Calu3 (cell line): ENCODE measurements at regions not wholly inside any gene's neighbourhood (a gene's known extent, or its start where the extent isn't known, plus 50 kb on each side); places are given as distances from the start of the nearest gene placed in this dataset.

Experiments used
- BruUV-seq: library from RNA; stranded (reverse); fragments of 400-500 nt; replicated peaks from 2 replicates; lab custom pipeline; 2021; lab: Mats Ljungman, UMichigan
- CTCF ChIA-PET: fragments of 300-600 bp; sonication (Branson Sonifier 250); formaldehyde crosslinking; loops from one replicate; lab custom pipeline; 2022; ENCODE audit warnings: antibody characterized with exemption; lab: Charles Lee
- DNase-seq: peaks from one replicate; pipeline ENCODE4 v3.0.0; 2022
- H3K27ac Mint-ChIP-seq: one replicate; pipeline ENCODE4 v1.8.0; 2022; ENCODE audit warnings: mixed read lengths; ENCODE audit not compliant: unreplicated experiment
- H3K27me3 Mint-ChIP-seq: one replicate; pipeline ENCODE4 v1.8.0; 2022; ENCODE audit warnings: mixed read lengths; ENCODE audit not compliant: unreplicated experiment
- H3K36me3 Mint-ChIP-seq: one replicate; pipeline ENCODE4 v1.8.0; 2022; ENCODE audit warnings: mild to moderate bottlenecking, moderate library complexity, mixed read lengths; ENCODE audit not compliant: insufficient read depth, unreplicated experiment
- H3K4me1 Mint-ChIP-seq: one replicate; pipeline ENCODE4 v1.8.0; 2022; ENCODE audit warnings: mild to moderate bottlenecking, low read depth, mixed read lengths; ENCODE audit not compliant: unreplicated experiment
- H3K4me3 Mint-ChIP-seq: one replicate; pipeline ENCODE4 v1.8.0; 2022; ENCODE audit warnings: mild to moderate bottlenecking, low read depth, moderate library complexity, mixed read lengths; ENCODE audit not compliant: unreplicated experiment
- H3K9me3 Mint-ChIP-seq: one replicate; pipeline ENCODE4 v1.8.0; 2022; ENCODE audit warnings: low read depth, mixed read lengths; ENCODE audit not compliant: unreplicated experiment
- CTCF ChIP-seq: fragments of 200-600 bp; IDR thresholded peaks from one replicate; pipeline ENCODE4 v1.8.0; 2022; ENCODE audit warnings: antibody characterized with exemption; ENCODE audit not compliant: unreplicated experiment
- intact Hi-C: fragments of 100-400 bp; cut with micrococcal nuclease; formaldehyde crosslinking; loops from one replicate; pipeline ENCODE4 v1.10.0; 2022; ENCODE audit not compliant: unreplicated experiment

GRCh38 chr10:106139915-106140314 is 1024.6 kb downstream of the SORCS1 start:
- Mint-ChIP-seq H3K36me3 (no peaks in the 10 kb centered on the region), H3K27ac (no peak overlapping the region), H3K9me3 (peaks cover 2% of the 10 kb centered on the region), H3K4me3 (no peak overlapping the region), H3K27me3 (no peaks in the 10 kb centered on the region), H3K4me1 (no peaks in the 10 kb centered on the region)
- DNase-seq: no peak
- BruUV-seq: no TSS peak
- intact Hi-C loops: no loop called here
- CTCF ChIA-PET: no interaction called here
- TF ChIP-seq CTCF: no peak

GRCh38 chr10:106136175-106136574 is 1028.3 kb downstream of the SORCS1 start:
- intact Hi-C loops: no loop called here
- no peak overlapping the region for H3K4me3 Mint-ChIP-seq
- no peaks in the 10 kb centered on the region for H3K27me3 Mint-ChIP-seq
- H3K9me3 Mint-ChIP-seq: peaks cover 8% of the 10 kb centered on the region
- H3K27ac Mint-ChIP-seq: no peak overlapping the region
- no peak for DNase-seq
- TF ChIP-seq CTCF: no peak
- H3K4me1 Mint-ChIP-seq: no peaks in the 10 kb centered on the region
- no peaks in the 10 kb centered on the region for H3K36me3 Mint-ChIP-seq
- no TSS peak for BruUV-seq
- CTCF ChIA-PET: no interaction called here

GRCh38 chr10:106134326-106135000 is 1030.0 kb downstream of the SORCS1 start:
- no peak overlapping the region for H3K4me3 Mint-ChIP-seq
- H3K27me3 Mint-ChIP-seq: no peaks in the 10 kb centered on the region
- H3K4me1 Mint-ChIP-seq: no peaks in the 10 kb centered on the region
- no peak for TF ChIP-seq CTCF
- no TSS peak for BruUV-seq
- H3K9me3 Mint-ChIP-seq: peaks cover 10% of the 10 kb centered on the region
- intact Hi-C loops: no loop called here
- H3K36me3 Mint-ChIP-seq: no peaks in the 10 kb centered on the region
- DNase-seq: no peak
- H3K27ac Mint-ChIP-seq: no peak overlapping the region
- CTCF ChIA-PET: no interaction called here

- Mint-ChIP-seq H3K36me3 (no peaks in the 10 kb centered on the region), H3K9me3 (peaks cover 16% of the 10 kb centered on the region), H3K27ac (no peak overlapping the region), H3K4me1 (no peaks in the 10 kb centered on the region), H3K27me3 (no peaks in the 10 kb centered on the region), H3K4me3 (no peak overlapping the region)
- DNase-seq: no peak
- intact Hi-C loops: no loop called here
- BruUV-seq: no TSS peak
- TF ChIP-seq CTCF: no peak
- CTCF ChIA-PET: no interaction called here
These were observed 1031.1 kb downstream of the SORCS1 start for GRCh38 chr10:106133451-106133850.
